GM03348 (cell line): ENCODE measurements at regions not wholly inside any gene's neighbourhood (a gene's known extent, or its start where the extent isn't known, plus 50 kb on each side); places are given as distances from the start of the nearest gene placed in this dataset.

Source experiments
- DNase-seq: peaks from one replicate; pipeline ENCODE4 v3.0.0; 2012; ENCODE audit warnings: low spot score

DNA sequence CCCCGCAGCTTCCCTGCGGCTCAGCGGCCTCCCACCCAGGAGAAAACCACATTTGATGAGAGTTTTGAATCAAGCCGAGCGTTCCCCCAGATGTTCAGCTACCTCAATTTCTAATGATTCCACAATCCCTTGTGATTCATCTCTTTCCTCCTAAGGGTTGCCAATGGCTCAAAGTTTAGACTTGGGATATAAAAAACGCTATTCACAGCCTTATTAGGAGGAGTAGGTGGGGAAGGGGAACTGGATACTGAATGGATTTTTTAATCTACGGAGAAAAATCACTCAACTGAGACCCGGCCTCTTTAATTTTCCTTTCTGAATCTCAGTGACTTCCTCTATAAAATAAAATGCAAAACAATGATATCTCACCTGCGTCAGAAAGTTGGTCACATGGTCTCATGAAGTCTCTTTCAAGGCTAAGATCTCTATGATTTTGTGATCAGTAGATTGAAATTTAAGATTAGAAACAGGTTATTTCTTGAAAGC, 192.6 kb upstream of the TCF4 start:
- peak; percentile 56 for DNase-seq

DNA sequence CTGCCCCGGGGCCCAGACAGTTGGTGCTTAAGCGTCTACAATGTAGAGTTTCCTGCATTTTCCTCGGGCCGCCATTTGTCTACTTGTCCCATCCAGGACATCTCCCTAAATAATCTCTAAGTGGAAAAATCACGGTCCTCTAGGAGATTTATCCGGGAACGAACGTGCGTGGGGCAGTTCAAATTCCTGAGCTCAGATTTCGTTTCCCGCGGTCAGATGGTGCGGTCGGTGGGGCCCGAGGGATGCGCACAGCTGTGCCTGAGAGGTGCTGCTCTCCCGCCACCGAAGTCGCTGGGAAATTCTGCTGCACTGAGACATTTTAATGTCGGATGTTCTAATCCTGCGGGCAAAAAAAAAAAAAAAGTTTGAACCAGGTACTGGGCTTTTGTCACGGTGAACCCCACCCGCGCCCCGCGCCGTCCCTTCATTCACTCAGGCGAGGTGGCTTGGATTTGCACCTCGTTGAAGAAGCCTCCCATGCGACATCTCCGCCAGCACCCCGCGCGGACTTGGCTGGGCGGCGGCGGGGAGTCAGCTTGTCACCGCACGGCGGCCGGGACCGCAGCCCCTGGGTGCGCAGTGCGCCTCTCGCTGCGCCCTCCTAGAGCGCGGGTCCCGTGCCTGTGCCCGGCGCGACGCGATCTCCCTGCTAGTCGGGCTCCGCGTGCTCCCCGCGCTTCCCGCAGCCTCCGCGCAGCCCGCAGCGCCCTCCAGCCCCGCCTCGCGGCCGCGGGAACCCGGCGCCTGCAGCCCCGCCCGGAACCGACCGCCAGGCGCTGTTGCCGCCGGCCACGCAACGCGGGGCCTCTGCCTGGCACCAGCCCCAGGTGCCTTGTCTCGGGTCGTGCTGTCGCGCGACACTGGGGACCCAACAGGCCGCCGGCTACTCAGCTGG, 191.9 kb upstream of the TCF4 start:
- peak; percentile 73 for DNase-seq

DNA sequence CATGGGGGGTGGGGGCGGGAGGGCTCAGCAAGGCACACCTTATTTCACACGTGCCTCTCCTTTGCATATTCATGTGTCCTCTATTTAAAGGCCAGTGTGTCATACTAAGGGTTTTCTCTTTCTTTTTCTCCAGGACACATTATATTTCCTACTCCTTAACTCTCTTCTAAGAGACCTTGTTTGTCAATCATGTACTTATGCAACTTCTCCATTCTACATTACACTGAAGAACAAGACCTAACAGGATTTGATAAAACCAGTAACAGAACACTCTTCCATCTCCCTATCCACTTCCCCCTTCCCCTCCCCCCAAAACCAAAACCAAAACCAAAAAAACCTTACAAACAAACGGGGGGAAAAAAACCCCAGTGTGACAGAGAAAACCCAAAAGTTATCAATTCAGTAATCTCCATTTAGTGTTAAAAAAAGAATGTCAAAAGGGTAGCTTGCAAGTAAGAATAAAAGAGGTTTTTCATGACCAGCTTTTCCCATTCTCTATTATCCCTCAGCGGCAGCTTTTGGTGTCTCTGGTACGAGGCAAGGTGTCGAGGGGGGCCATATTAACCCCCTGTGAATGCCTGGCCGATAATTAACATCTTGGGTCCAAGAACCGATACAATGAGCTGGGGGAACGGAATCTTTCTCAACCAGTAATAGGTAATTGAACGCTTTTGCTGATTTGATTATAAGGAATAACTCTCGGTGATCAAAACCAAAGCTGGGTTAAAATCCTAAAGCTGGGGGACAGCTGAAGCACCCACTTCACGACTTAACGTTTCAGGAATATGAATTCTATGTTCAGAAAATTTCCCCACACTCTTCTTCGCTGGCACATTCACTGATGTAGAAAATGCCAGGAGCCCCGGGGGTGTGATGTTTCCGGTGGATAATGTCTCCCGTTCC, 191.0 kb upstream of the TCF4 start:
- DNase-seq, result peak; percentile 57

DNA sequence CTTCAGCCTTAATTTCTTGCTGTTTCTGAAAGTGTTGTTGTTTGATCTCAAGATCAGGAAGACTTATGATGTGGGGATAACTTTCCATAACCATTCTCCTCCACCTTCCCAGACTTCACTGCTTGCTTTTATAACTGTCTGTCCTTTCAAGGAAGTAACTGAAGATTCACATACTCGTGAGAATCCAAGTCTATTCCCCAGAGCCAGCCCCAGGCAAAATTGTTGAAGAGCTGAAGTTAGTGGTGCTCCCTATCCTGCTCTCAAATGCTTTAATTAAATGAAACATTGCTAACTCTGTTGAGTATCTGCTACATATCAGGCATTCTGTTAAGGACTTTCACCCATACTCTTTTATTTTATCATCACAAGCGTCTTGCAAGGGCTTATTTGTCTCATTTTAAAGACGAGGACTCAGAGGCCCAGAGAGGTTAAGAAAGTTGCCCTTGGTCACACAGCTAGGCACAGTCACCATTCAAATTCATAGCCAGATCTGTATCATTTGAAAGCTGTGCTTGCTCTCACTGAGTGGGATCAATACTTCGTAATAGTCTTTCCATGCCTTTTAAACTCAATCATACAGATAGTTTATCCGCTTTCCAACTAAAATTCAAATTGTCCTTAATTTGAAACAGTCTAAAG, 189.8 kb upstream of the TCF4 start:
- no peak for DNase-seq

DNA sequence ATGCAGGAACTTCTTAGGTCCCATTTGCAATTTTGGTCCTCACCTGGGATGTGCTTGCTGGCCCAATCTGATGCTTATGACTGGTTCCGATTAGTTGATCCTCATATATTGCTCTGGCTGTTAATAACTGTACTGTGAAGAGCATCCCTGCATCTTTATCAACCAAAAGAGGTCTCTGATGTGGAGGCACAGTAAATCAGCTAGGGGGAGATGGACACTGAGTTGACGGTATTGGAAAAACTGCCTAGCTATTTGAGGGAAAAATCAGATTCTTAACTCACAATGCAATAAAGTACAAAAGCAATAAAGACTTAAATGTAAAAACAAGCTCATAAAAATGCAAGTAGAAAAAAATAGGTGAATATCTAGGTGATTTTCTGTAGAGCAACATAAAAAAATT, 188.0 kb upstream of the TCF4 start:
- DNase-seq, result no peak

DNA sequence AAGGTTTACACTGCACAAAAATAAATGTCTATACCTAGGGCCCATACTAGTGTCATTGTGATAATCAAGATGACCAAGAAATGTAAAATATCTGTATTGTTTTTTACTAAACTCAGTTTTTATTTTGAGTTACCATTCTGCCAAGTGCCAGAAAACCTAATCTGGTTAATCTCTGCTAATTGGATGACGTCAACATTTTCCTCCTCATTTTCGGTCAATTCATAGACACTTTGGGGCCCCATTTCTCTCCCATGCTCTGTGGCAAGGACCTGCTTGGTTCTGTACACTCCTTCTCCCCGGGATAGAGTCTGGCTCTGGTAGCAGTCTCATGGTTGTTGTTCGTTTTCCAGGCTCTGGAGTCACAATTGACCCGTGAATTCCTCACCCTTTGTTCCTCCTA, 186.5 kb upstream of the TCF4 start:
- DNase-seq, result no peak

DNA sequence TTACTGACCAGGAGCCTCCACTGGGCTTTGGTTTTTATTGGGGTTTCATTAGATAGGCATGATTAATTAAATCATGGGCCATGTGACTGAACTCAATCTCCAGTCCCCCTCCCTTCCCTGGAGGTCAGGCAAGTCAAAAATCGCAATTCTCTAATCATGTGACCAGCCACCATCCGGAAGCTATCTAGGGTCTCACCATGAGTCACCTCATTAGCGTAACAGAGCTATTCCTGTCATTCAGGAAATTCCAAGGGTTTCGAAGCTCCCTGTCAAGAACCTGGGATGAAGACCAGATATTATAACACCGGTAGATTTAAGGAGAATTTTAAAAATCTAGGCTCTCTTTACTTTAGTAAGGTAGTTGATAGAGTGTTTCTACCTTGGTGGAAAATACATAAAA, 180.3 kb upstream of the TCF4 start:
- no peak for DNase-seq

DNA sequence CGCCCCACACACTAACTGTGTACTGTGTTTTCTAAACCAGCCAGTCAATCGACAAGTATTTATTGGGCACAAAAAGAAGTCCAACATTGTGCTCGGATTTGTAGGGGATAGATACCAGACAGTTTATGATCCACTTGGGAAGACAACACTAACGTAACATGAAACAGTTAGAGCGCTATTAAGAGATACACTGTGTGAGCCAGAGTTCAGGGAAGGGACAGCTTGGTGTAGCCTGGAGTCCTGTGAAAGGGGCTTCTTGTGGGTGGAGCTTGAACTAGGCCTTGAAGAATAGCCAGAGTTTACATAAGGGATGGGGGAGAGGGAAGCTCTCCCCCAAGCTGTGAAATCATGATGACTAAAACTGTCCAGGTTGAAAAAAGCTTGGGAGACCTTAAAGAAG, 176.4 kb upstream of the TCF4 start:
- DNase-seq, result no peak

DNA sequence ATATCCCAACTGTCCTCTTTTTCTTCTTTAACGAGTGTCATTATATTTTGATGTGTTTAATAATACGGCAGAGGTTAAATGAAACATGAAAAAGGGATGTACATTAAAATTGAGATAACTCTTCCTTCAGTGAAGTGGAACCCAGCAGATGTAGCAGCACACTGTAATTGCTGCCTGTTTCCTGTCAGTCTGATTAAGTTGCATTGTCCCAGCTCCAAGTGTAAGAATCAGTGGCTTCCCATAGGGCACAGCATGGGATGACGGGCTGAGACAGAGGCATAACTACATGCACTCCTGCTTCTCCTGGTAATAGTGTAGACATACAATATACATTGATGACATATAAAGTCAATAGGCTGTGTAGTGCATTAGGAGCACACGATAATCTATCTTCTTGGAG, 175.8 kb upstream of the TCF4 start:
- DNase-seq, result no peak

DNA sequence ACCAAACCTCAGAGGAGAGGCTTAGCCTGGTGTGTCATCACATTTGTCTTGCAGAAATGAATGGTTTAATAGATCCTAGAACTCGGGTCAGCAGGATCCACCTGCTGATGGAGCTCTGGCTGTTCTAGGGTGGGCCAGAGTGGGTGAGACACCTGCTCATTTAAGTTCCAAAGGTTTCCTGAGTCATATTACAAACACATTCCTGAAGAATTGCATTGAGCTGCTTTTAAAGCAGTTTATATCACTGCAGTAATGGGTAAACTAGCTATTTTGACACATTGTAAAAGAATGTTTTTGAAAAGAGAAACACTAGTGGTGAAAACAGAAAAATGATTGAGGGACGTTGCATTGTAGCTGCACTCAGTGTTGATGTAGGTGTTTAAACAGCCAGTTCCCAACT, 175.3 kb upstream of the TCF4 start:
- peak; percentile 50 for DNase-seq

DNA sequence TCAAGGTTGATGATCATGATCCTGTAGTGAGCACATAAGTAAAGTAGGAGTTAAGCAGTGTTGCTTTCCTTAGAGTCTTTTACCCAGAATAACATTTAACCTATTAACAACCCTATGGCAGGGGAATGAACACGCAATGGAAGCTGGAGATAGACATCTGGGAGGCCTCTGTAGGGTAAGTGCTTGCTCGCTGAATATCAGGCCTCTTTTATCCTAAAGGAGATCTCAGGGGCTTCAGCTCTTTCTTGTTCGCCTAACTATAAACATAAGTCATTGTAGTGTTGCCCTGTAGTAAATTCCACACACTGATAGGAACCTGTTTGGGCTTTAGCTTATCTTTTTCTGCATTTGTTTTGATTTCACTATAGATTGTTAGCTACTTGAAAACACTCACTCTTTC, 174.4 kb upstream of the TCF4 start:
- no peak for DNase-seq

DNA sequence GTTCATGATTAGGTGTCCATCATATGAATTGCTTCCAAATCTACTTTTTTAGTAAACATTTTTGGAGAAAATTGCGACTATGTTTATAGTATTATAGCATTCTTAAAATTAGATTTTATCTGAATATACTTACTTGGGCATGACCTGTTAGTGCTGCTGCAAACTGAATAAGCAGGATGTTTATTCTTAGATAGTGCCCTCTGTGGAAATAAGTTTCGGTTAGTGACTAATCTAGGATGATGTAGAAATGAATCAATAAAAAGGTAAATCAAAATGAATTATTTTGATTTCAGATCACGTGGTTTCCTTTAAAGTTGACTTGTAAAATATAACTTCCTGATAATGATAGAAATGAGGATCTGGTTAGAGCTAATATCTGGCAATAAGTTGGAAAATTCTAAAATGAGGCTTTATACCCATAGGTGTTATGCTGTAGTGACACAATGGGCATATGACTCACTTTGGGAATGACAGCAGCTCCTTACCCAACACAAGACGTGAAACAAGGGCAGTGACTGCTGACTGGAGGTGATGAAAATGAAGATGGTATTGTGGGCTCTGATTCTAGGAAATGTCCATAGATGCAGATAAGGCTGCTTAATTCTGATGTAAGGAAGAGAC, 165.8 kb upstream of the TCF4 start:
- peak; percentile 9 for DNase-seq

DNA sequence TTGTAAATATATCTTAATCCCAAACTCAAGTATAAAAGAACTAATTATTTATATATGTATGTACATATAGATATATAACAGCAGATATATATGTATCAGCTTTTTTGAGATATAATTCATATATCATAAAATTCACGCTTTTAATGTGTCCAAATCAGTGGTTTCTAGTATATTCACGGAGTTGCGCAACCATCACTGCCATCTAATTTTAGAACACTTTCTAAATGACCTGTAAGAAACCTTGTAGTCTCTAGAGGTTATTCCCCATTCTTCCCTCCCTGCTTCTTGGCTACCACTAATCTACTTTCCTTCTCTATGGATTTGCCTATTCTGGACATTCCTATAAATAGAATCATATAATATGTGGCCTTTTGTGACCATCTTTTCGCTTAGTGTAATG, 163.5 kb upstream of the TCF4 start:
- no peak for DNase-seq

DNA sequence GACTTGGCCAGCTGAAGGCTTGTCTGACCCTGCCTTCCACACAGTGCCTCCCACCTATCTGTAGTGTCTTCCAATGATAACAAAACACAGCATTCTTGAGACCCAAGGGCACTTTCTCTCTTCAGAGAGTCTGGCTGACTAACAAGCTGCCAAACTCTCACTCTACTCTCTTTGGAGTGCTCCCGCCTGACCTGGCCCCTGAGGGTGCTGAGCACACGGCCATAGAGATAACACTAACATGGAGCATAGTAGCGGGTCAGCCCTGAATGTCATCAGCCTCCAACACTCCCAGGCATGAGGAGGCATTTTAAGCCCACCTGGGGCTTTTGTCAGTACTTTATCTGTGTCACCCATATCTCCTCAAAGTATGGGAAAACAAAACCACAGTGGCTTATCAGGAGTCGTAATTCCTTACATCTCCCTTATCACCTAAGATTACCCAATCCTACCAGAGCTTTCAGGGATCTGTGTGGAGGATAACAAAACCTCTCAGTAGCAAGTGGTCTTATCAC, 160.3 kb upstream of the TCF4 start:
- DNase-seq, result no peak

DNA sequence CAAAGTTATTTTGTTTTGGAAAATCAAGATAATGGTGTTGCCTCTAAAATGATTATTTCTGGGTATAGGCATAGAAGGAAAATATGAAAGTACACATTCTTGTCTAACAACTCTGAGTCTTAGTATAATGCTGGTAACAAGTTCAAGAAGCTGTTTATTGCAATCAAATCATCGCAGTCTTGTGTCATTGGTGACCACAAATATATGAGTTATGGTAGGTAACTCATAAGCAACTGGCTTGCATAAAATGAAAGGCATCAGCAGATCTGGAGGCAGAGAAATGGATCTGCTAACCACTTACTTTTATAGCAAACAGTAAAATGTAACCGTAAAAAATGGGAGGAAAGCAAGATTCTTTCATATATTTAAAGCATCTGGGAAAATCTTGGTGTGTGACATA, 156.2 kb upstream of the TCF4 start:
- no peak for DNase-seq

DNA sequence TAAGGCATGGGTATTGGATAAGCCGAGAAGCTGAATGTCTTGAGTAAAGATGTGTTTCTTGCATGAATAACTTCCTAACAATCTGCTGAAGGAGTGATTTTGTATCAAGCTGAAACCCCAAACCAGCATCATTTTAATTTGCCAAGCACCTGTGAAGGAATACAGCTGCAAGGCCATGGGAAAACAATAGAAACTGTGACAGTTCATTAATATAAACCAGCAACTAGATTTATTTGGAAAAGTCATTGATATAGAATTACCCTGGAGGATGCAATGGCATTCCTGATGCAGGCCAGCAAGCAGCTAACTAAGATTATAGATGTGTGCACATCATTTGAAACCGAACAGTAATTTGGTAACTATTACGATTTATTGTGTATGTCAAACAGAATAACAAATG, 155.7 kb upstream of the TCF4 start:
- DNase-seq, result no peak

DNA sequence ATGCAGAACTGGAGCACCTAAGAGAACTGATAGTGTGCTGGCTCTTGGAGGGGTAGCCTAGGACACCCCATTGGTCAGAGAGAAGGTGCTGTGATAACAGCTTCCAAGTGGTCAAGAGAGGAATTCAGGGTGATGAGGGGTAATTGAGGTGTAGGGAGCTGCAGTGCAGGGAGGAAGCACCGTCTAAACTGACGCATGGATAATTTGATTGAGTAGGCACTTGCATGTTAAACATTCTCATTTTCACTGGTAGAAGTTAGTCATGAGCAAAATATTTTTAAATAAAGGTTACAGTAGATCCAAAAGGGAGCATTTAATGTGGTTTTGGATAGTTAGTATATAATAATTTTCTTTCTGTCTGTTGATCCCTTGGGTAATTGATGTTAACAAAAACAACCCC, 155.1 kb upstream of the TCF4 start:
- DNase-seq, result no peak

DNA sequence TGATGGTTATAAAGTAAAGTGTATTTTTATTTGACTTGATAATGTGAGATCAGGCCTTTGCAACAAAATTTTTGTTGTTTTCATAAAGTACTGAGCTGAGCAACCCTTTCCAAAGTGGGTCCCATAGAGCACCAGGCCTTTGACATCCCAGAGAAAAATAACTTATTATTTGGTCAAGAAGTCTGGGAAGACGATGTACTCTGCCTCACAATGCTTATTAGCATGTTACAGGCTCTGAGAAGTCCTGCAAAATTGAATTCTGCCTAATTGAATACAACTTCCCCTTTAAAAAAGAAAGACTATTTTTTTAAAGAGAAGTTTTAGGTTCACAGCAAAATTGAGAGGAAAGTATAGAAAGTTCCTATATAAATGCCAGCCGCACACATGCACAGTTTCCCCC, 151.5 kb upstream of the TCF4 start:
- no peak for DNase-seq

DNA sequence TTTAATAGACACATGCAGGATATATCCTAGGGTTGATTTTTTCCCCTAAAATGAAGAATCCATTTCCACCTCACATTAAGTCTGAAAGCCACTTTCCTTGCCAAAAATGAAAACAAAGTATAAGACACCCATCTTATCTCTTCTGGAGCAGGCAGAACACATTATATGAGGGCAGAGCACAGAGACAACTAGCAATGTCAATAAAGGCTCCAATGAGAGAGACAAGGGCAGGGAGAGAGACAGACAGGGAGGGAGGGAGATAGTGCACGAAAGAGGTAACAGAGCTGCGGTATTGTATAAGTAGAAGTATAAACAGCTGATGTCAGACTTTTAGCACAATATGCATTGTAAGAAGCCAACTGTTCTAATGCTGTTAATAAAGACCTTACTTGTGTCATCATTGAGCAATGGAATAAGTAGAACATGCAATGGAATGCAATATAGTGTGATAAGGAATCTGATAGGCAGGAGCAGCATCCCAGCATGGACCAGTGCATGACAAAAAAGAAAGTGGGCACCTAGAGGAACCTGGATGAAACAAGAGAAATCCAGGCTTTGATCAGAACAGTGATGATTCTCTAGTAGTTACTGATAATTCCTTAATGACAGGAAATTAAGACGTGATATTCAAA, 150.6 kb upstream of the TCF4 start:
- no peak for DNase-seq

DNA sequence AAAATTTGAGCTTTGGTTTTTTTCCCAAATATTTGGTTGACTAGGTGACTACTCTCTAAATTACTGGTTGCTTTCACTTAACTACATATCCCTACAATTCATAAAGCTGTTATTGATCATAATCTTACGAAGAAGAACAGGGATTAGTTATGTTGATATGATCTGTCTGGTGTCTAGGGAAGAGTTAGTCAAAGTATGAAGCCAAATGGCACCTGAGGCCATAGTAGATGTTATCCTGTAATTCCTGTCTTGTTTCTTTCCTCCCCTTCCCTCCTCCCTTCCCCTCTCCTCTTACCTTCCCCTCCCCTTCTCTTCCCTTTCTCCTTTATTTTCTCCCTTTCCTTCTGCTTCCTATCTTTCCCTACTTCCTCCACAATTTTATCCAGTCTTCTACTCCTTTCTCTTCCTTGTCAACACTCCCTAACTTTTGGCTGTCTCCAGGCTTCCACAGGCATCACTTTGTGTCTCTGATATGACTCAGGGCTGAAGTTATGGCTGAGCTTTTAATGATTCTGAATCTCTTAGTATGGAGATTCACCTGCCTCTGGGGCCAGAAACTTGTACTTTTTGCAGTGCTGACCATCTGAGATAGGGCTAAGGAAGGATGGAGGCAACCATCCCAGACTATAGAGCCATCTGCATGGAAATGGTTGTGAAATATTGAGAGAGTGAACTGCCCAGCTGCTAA, 149.9 kb upstream of the TCF4 start:
- no peak for DNase-seq

DNA sequence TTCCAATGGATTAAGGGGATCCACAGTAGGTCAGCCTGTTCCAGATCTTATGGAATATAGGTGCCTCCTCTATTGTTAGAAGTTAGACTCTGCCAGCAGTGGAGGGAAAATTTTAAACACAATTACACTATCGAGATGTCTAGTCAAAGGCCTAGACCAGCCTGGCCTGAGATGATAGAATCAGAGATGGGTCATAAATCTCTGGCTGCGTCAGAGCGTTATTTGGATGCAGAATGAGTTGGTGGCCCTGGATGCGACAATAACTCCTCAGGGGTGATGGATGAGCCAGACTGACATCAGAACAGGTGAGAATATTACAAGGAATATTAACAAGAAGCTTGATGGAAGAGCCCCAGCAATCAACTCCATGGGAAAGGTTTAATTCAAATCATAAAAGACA, 149.3 kb upstream of the TCF4 start:
- no peak for DNase-seq
